NCI-H748 treated with DMSO at 0.1 percent for 48 hours (cell line): ENCODE measurements at regions not wholly inside any gene's neighbourhood (a gene's known extent, or its start where the extent isn't known, plus 50 kb on each side); places are given as distances from the start of the nearest gene placed in this dataset.
"Not testable (repeated sequence)": the region's sequence is repeated elsewhere in the genome, so short reads cannot be mapped to it uniquely, and the experiment has no call there.

Experiments
- DNase-seq: peaks from one replicate; lab custom pipeline; 2025; lab: John Stamatoyannopoulos, UW

DNA sequence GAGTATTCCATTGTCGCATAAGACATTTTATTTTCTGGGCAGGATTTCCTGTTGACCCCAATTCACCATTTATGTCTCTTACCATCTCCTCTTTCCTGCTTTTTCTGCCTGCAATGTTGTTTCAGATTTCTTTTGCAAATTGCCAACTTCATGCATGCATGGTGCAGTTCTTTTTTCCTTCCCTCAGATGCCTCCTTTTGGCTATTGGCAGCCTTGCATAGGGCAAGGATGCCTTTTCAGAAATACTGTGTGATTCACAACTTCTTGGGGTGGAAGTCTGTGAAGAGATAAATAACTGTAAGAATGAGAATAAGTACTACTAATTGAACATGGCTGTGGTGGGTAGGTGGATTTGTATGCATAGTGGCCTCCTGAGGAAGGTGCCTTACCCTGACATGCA, 116.7 kb downstream of the SOX4 start:
- no peak for DNase-seq

DNA sequence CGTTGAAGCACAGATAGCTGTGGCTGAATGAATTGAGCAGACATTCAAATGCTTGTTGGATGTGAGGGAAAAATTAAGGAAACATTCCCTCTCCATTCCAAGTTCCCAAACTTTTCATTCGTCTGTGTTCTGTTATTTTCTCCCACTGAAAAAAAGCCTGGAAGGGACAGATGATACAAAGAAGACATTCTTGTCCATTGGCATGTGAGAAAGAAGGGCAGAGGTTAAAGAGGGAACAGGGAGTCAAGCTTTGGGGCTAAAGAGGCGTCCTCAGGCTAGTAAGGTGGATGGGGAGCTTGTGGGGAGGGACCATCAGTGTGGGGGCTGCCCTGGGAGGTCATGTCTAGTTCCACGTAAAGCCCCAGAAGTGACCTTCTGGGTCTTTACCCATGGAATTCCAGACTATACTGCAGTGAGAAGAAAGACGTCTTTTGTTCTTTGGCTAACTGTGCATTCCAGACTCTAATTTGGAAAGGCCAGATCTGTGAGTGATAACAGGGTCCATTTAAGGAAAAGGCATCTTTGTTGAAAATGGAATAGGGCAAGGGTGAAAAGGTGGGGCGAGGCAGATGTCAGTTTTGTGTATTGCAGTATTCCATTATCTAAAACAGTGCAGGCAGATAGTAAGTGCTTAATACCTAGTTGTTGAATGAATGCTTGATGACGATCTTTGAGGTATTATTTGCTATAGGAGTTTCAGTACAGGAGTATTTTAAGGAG, 117.5 kb downstream of the SOX4 start:
- DNase-seq: no peak

DNA sequence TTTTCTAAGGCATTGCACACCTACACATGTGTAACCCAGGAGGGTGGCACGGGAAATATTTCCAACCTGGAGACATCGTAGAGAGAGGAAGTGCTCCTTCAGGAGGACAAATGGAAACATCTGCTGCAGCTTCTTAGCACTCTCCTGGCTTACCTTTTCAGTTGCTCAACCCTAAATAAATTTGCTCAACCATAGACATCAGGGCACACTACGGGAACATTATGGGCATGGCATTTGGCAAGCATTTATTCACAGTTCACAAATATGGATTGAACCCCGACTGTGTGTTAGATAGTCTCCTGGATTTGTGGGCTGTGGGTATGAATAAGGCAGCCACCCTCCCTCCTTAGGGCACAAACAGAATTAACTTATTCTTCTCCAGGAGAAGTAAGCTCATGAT, 118.7 kb downstream of the SOX4 start:
- no peak for DNase-seq

DNA sequence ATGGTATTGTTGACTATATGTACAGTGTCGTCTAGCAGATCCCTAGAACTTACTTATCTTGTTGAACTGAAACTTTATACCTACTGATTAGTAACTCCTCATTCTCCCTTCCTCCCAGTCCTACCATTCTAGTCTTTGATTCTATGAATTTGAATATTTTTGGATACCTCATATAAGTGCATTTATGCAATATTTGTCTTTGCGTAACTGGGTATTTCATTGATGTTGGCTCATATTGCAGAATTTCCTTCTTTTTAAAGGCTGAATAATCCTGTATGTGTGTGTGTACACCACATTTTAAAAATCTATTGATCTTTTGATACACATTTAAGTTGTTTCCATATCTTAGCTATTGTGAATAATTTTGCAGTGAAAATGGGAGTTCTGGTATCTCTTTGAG, 119.9 kb downstream of the SOX4 start:
- no peak for DNase-seq

DNA sequence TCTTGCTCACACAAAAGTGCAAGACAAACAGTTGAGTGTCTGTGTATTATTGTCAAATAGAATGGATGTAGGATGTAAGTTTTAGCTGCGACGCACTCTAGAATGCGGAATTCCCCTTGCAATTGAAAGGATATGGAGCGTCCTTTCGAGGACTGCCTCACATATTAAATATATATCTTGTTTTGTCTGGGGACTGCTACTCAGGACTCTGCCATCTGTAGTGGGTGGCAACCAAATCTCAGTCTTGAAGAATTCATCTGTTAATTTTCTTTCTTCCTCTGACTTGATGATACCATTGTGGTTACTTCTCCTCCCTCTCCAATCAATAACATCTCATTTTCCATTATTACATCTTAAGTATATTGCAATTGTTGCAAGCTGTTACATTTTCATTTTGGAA, 121.6 kb downstream of the SOX4 start:
- DNase-seq: no peak

DNA sequence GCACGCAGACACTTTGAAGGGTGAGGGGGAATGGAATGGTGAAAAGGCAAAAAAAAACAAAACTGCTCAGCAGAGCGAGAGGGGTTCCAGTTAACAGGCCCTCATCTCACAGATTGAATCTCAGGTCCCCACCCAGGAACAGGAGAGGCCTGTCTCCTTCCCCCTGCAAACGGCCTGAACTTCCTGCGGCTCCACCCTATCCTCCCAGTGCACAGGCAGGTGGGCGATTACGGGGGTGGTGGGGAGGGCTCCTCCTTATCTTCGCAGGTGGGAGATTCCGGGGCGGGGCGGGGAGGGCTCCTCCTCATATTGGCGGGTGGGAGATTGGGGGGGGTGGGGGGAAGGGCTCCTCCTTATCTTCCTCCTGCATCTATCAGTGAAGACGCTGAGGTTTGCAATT, 129.0 kb downstream of the SOX4 start:
- no peak for DNase-seq

DNA sequence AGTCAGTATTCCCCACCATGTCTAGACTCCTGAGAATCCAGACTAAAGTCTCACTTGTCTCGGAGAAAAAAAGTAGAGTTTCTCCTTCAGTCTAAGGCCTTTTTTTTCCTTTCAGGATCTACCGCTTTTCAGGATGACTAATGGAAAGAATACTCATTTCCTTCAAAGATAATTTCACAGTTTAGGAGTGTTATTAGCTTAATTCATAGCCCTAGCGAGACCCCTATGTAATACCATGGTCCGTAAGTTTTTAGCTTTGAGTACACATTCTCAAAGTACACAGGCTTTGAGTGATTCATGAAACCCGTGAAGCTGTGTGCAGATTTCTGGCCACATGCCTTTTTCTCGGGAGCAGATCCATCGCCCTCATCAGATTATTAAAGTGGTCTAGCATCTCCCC, 133.1 kb downstream of the SOX4 start:
- no peak for DNase-seq

DNA sequence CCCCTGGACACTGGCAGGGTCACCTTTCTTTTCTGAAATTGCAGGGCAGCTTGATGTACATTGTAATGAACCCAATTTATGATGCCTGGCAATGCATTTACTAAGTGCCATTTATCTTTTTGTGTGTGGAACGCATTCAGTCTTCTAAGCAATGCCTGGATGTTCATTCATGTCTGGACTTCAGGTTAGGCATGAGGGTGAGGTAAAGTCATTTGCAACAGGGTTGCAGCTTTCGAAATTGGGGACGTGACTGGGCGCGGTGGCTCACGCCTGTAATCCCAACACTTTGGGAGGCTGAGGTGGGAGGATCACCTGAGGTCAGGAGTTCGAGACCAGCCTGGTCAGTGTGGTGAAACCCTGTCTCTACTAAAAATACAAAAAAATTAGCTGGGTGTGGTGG, 134.6 kb downstream of the SOX4 start:
- no peak for DNase-seq

DNA sequence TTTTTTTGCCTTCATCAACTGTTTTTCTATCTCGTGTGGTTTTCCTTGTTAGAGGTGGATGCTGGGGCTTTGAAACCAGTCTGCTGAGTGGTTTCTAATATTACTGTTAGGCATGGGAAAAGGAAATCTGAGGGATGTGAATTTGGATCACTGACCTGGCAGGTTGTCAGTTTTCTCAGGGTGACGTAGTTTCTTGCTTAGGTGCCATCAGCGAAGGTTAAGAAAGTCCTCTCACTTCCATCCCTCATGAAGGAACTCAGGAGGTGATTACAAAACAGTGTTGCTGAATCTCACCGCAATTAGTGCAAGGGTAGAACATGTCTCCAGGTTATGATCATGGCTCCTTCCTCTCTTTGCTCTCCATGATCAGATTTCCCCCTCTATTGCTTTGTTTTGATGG, 135.9 kb downstream of the SOX4 start:
- DNase-seq: no peak

DNA sequence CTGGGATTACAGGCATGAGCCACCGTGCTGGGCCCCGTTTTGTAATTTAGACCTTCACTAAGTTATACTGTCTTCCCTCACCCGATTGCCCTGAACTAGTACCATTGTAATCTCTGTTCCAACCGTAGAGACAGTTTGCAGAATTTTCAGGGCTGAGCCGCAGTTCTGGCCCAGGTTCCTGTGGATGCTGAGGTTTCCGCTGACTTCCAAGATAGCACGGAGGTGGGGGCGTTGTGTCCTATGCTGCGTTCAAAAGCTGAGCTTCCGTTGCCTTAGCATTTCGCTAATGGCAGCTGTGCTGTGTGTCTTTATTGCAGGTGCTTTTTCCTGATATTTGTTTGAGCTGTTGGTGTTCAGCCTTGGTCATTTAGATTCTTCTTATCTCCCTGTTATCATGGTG, 137.0 kb downstream of the SOX4 start:
- no peak for DNase-seq

DNA sequence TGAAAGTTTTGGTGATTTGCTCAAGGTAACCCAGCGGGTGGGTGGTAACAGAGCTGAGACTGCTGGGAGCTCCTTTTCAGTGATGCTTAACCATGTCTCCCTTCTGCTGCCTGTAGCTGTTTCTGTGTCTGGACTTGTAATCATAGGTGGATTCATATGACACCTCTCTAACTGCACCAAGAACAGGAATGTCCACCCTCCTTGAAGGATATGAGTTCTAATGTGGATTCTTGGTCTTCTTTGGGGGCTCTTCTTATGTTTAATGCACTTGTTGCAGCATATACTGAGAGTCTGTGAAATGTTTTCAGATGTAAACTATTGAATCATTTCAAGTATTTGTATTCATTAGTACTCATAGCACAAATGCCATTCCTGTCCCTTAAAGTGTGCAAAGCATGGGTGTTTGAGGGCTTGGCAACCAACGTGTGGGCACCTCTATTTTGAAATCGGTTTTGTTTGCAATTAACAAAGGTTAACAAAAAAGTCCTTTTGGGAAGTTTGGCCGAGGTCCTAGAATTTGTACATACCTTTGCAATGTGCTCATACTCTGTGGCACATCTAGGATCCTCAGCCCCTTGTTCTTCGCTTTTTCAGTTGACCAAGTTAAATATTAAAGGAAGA, 138.0 kb downstream of the SOX4 start:
- DNase-seq: no peak

DNA sequence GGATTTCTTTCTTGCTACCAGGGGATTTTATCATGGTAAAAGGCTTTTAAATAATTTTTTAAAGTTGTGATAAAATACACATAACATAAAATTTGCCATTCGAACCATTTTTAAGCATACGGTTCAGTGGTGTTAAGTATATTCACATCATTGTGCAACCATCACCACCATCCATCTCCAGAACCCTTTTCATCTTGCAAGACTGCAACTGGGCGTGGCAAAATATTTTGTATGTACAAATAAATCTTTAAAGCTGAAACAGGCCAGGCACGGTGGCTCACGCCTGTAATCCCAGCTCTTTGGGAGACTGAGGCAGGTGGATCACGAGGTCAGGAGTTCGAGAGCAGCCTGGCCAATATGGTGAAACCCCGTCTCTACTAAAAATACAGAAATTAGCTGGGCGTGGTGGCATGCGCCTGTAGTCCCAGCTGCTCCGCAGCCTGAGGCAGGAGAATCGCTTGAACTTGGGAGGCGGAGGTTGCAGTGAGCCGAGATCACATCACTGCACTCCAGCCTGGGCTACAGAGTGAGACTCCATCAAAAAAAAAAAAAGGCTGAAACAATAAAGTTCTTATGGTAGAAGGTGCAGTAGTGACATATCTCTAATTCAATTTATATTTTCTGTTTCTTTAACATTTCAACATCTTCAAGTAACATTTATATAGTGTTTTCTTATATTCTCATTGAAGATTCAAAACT, 138.6 kb downstream of the SOX4 start:
- not testable (repeated sequence) for DNase-seq

DNA sequence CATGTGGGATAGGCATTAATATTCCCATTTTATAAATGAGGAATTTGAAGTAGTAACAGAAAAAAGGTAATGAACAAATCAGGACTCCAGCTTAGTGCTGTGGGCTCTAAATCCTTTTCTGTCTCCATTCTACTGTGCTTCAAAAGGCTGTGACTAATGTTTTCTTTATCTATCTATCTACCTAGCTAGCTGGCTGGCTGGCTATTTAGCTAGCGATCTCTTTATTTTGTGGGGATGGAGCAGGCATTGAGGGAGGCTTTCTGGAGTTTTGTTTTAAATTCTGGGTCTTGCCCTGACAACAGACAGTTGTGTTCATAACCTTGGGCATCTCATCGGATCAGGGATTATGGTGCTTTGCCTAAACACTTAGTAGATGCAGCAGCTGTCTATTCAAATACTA, 139.2 kb downstream of the SOX4 start:
- DNase-seq: no peak

DNA sequence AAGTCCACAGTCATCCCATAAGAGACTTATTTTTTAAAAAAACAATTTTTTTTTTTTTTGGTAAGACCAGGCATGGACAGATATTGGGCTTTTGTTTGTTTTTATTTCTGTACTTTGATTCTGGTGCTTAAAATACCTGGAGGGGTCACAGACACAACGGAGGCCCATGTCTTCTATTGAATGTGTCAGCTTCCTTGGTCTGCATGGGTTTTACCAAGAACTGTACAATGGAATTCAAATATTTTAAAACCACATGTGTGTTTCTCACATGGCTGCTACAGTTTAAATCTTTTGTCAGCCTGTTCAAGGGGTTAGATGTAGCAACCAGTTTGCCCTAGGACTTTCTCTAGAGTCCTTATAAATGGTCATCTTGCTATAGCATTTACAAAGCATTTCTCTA, 139.8 kb downstream of the SOX4 start:
- no peak for DNase-seq

DNA sequence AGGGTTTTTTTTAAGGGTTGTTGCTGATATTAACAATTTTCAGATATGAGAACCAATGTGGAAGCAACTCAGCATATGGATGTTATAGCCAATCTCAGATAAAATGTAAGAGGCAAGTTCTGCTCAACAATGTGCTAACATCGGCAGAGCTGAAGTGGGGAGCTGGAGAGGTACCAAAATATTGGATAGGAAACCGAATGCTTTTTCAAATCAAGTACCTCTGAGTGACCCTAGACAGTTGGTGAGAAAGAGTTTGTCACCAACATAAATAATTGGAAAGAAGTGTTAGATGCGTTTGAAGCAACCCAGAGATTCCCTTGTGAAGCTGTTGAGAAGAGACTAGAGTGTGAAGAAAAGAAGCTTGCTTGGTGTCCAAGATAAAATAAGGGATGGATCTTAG, 140.7 kb downstream of the SOX4 start:
- no peak for DNase-seq

DNA sequence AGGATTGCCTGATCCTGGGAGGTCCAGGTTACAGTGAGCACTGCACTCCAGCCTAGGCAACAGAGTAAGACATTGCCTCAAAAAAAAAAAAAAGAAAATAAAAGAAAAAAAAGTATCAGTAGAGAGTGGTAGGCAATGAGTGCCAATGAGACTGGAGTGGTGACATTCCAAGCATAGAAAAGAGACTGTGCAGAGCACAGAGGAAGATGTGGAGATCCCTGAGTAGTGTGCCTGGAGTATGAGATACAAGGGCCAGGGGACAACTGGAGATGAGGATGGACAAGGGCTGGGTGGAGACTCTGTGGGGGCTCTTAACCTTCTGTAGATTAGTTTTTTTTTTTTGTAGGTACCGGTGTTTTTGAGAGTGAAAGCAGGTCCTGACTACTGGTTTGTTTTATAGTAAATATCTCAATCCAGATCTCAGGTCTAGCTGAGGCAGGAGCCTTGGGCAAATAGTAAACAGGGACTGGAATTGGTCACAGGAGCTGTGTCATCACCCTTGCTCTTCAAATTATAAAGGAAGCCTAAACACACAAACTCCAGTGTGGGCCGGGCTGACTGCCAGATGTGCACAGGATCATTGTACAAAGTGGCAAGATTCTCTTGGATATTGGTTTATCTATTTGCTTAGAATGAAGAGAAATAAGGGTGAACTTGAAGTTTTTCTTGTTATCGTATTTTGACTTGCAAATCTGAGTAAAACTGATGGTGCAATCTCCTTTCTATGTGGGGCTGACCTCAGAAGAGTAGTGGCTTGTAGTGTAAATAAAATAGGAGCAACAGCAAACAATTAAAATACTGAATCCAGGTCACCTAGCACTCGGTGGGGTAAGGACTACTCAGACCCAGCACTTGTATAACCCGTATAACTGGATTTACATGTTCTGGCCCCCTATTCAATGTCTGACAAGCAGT, 144.9 kb downstream of the SOX4 start:
- DNase-seq: peak; percentile 96

DNA sequence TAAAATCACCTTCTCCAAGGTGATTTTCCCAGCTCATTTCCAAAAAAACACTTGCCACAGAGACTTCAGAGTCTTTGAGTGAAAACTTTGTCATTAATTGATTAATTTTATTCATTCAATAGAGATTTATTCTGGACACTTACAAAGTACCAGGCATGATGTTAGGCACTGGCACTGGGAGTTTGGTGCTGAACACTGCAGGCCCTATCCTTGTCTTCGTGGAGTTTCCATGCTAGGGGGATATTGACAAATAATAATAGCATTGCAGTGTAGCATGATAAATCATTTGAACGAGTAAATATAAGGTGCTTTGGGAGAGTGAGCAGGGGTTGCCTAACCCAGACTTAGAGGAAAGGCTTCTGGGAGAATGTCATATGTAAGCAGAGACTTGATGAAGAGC, 145.7 kb downstream of the SOX4 start:
- no peak for DNase-seq

DNA sequence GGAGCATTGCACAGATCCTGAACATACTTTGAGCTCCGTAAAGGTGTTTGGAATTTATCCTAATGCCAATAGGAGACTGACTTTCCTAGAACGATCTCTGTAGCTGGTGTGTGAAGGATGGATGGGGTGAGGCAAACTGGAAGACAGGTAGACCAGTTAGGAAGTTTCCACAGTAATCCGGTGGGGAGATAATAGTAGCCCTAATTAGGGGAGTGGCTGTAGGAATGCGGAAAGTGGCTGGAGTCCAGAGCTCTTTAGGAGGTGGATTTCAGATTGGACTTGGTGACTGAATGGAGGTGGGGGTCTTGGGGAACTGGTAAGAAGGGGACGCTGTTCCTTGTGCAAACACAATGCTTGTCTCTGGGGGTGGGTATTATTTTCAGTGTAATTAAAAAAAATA, 146.3 kb downstream of the SOX4 start:
- no peak for DNase-seq

DNA sequence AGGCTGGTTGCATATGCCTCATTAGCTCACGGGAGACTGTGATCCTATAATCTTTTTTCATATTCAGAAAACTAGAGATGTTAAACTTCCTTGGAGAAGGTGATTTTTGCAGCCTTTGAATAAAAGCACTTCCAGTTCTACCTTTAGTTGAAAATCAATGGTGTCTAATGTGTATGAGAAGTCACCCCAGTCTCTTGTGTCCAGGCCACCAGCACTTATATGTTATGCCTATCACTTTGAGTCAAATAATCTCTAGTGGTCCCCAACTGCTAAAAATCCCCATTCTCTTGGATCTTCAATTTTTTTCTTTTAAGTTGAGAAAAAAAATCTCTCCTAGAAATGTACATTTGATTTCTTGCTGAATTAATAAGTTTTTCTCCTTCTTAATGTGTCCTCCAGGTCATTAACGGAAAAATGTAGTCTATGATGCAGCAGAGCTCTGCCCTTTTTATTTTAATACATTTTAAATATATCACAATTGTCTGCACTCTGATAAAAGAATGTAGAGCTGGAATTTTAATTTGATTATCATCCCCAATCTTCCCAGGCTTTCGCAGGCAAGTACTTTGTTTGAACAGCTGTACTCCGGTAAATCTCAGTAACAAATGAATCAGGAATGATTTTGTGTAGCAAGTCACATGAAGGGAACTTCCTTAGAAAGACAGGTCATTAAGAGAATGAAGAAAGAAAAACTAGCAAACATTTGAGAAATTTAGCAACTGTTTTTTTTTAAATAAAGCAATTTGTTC, 147.0 kb downstream of the SOX4 start:
- DNase-seq: peak; percentile 59

DNA sequence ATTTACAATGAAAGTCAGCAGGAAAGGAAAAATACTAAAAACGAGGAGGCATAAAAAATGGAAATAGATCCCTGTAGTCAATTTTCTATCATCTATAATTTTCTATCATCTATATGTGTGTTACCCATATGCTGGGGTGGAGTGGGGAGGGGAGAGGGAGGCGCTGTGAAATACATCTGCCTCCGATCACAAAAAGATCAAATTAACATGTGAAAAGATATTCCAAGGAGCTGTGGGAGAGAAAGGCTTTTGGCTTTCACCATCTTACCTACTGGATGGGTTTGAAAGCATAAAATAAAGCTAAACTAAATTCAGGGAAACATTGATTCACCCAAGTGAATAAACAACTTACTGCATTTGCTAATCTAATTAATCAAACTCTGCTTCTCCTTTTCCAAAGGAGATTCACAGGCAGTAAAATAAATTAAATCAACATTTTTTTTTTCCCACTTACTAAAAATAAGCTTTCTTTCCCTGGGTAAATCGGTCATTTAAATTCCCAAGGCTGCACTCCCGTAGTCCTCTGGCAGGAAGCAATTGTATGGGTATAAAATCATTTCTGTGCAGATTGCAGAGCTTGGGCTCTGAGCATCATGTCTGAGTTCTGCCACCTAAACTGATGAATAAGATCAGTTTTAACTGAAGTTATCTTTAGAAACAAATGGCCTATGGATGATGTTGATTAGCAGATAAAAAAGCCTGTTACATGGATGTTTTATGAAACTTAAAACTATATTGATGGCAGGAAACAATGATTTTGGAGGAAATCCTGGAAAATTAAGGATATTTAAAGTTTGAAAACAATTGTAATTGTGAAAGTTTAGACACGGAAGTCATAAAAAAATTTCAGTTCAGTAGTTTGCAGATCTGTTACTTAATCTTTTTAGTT, 147.9 kb downstream of the SOX4 start:
- no peak for DNase-seq

DNA sequence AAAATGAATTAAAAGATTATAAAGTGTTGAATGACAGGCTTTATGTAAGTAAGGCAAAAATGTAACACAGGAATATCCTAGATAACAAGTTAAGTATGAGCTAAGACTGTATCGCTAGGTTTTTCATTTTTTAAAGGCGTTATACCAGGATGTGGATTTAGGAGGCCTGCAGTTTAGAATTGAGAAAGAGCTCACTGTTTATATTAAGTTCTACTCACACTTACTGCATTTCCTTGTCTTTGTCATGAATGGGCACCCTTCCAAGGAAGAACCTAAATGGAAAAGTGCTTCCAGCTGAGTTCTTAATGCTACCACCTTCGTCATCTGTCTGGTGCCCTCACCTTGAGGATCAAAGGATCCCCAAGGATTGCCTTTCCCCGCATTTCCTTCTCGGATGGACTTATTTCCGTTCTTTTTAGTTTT, 148.7 kb downstream of the SOX4 start:
- no peak for DNase-seq
